H9 (cell line): ENCODE measurements at regions not wholly inside any gene's neighbourhood (a gene's known extent, or its start where the extent isn't known, plus 50 kb on each side); places are given as distances from the start of the nearest gene placed in this dataset.

Source experiments
- DNase-seq: peaks from one replicate; pipeline ENCODE4 v3.0.0-alpha.2; 2017
- H2AFZ ChIP-seq: one replicate; pipeline ENCODE4 v1.6.1; 2013; ENCODE audit warnings: mild to moderate bottlenecking, low read length, control low read depth, moderate library complexity
- H2AK5ac ChIP-seq: 2 replicates; pipeline ENCODE4 v1.6.1; 2013; ENCODE audit warnings: low read length, control low read depth, mixed read lengths; ENCODE audit not compliant: insufficient read length
- H2BK120ac ChIP-seq: one replicate; pipeline ENCODE4 v1.6.1; 2013; ENCODE audit warnings: low read depth, mild to moderate bottlenecking, low read length, control low read depth, inconsistent platforms; ENCODE audit not compliant: poor library complexity, severe bottlenecking
- H2BK12ac ChIP-seq: 2 replicates; pipeline ENCODE4 v1.6.1; 2013; ENCODE audit warnings: low read length, control low read depth, mixed read lengths, low read depth; ENCODE audit not compliant: insufficient read length
- H2BK15ac ChIP-seq: 2 replicates; pipeline ENCODE4 v1.6.1; 2013; ENCODE audit warnings: low read depth, low read length, control low read depth
- H2BK20ac ChIP-seq: one replicate; pipeline ENCODE4 v1.6.1; 2013; ENCODE audit warnings: low read depth, mild to moderate bottlenecking, low read length, control low read depth, inconsistent platforms; ENCODE audit not compliant: poor library complexity, severe bottlenecking
- H2BK5ac ChIP-seq: 2 replicates; pipeline ENCODE4 v1.6.1; 2013; ENCODE audit warnings: low read length, control low read depth, mixed read lengths; ENCODE audit not compliant: insufficient read length
- H3K14ac ChIP-seq: 2 replicates; pipeline ENCODE4 v1.6.1; 2013; ENCODE audit warnings: low read length, control low read depth; ENCODE audit not compliant: insufficient read depth
- H3K18ac ChIP-seq: 2 replicates; pipeline ENCODE4 v1.6.1; 2013; ENCODE audit warnings: low read depth, mild to moderate bottlenecking, mixed read lengths, low read length, control low read depth; ENCODE audit not compliant: insufficient read length
- H3K23ac ChIP-seq: 2 replicates; pipeline ENCODE4 v1.6.1; 2013; ENCODE audit warnings: low read length, control low read depth, mixed read lengths, low read depth; ENCODE audit not compliant: insufficient read length
- H3K23me2 ChIP-seq: 2 replicates; pipeline ENCODE4 v1.6.1; 2013; ENCODE audit warnings: low read depth, mild to moderate bottlenecking, mixed read lengths, low read length, control low read depth; ENCODE audit not compliant: insufficient read length, poor library complexity, severe bottlenecking
- H3K27ac ChIP-seq: 2 replicates; pipeline ENCODE4 v1.5.1; 2013; ENCODE audit warnings: low read length, control low read depth, mixed read lengths, low read depth; ENCODE audit not compliant: insufficient read length
- H3K27me3 ChIP-seq: 2 replicates; pipeline ENCODE4 v1.6.1; 2013; ENCODE audit warnings: low read length, control low read depth, inconsistent platforms; ENCODE audit not compliant: insufficient read depth
- H3K4ac ChIP-seq: 2 replicates; pipeline ENCODE4 v1.6.1; 2013; ENCODE audit warnings: low read depth, mild to moderate bottlenecking, control low read depth, inconsistent platforms, low read length, moderate library complexity
- H3K4me1 ChIP-seq: 2 replicates; pipeline ENCODE4 v1.6.1; 2013; ENCODE audit warnings: low read length, control low read depth, inconsistent platforms; ENCODE audit not compliant: insufficient read depth
- H3K4me2 ChIP-seq: 2 replicates; pipeline ENCODE4 v1.6.1; 2013; ENCODE audit warnings: low read length, control low read depth, mixed read lengths; ENCODE audit not compliant: insufficient read length, insufficient read depth
- H3K56ac ChIP-seq: 2 replicates; pipeline ENCODE4 v1.6.1; 2013; ENCODE audit warnings: low read depth, mild to moderate bottlenecking, mixed read lengths, low read length, control low read depth; ENCODE audit not compliant: insufficient read length
- H3K79me1 ChIP-seq: 2 replicates; pipeline ENCODE4 v1.6.1; 2013; ENCODE audit warnings: low read depth, mild to moderate bottlenecking, moderate library complexity, low read length, control low read depth, inconsistent platforms; ENCODE audit not compliant: insufficient read depth, poor library complexity, severe bottlenecking
- H3K79me2 ChIP-seq: 2 replicates; pipeline ENCODE4 v1.6.1; 2013; ENCODE audit warnings: low read length, control low read depth, inconsistent platforms; ENCODE audit not compliant: insufficient read depth
- H3K9ac ChIP-seq: 2 replicates; pipeline ENCODE4 v1.6.1; 2013; ENCODE audit warnings: low read length, control low read depth, mixed read lengths; ENCODE audit not compliant: insufficient read length; ENCODE audit errors: extremely low read depth
- H3K9me3 ChIP-seq: one replicate; pipeline ENCODE4 v1.6.1; 2013; ENCODE audit warnings: low read depth, low read length, inconsistent platforms; ENCODE audit not compliant: control insufficient read depth
- H3T11ph ChIP-seq: one replicate; pipeline ENCODE4 v1.6.1; 2013; ENCODE audit warnings: mild to moderate bottlenecking, low read length, control low read depth, inconsistent platforms
- H4K20me1 ChIP-seq: one replicate; pipeline ENCODE4 v1.6.1; 2013; ENCODE audit not compliant: control insufficient read depth, insufficient read length, insufficient read depth
- H4K5ac ChIP-seq: 2 replicates; pipeline ENCODE4 v1.6.1; 2013; ENCODE audit warnings: low read depth, mild to moderate bottlenecking, mixed read lengths, low read length, control low read depth; ENCODE audit not compliant: insufficient read length
- H4K8ac ChIP-seq: replicated peaks from 2 replicates; pipeline ENCODE4 v1.6.1; 2013; ENCODE audit warnings: low read length, control low read depth, mixed read lengths, low read depth; ENCODE audit not compliant: insufficient read length
- H4K91ac ChIP-seq: 2 replicates; pipeline ENCODE4 v1.6.1; 2013; ENCODE audit warnings: low read depth, mild to moderate bottlenecking, moderate library complexity, mixed read lengths, low read length, control low read depth; ENCODE audit not compliant: insufficient read length
- H3K27ac Mint-ChIP-seq, 3 experiments: 2 replicates in 2 of 3; 3 replicates in 1 of 3; pipeline ENCODE4 v1.8.0; 2020 to 2021; ENCODE audit warnings: mixed read lengths in 3 of 3, mild to moderate bottlenecking in 1 of 3, moderate library complexity in 1 of 3
- H3K27me3 Mint-ChIP-seq: 2 replicates; pipeline ENCODE4 v1.8.0; 2021; ENCODE audit warnings: low read depth, mild to moderate bottlenecking, moderate library complexity, mixed read lengths
- H3K36me3 Mint-ChIP-seq, 3 experiments: 2 replicates in 2 of 3; 3 replicates in 1 of 3; pipeline ENCODE4 v1.8.0; 2020 to 2021; ENCODE audit warnings: low read depth in 3 of 3, mixed read lengths in 3 of 3; ENCODE audit not compliant: insufficient read depth in 1 of 3
- H3K4me1 Mint-ChIP-seq, 2 experiments: 2 replicates each; pipeline ENCODE4 v1.8.0; 2020; ENCODE audit warnings: mixed read lengths in 2 of 2
- H3K4me3 Mint-ChIP-seq, 2 experiments: 2 replicates in 1 of 2; 3 replicates in 1 of 2; pipeline ENCODE4 v1.8.0; 2020 to 2021; ENCODE audit warnings: mild to moderate bottlenecking in 2 of 2, mixed read lengths in 2 of 2, moderate library complexity in 1 of 2
- H3K9me3 Mint-ChIP-seq, 2 experiments: 2 replicates in 1 of 2; 3 replicates in 1 of 2; pipeline ENCODE4 v1.8.0; 2020; ENCODE audit warnings: mild to moderate bottlenecking in 2 of 2, mixed read lengths in 2 of 2, moderate library complexity in 1 of 2
- WGBS: extraction: QIAGEN DNeasy Blood & Tissue Kit; methylation state at CpG from one replicate; pipeline ENCODE4 v1.1.7; 2013; ENCODE audit warnings: missing lambda C conversion rate, low lambda C conversion rate, mixed read lengths; ENCODE audit not compliant: insufficient read length; ENCODE audit errors: extremely low coverage; 5-methylcytosine and 5-hydroxymethylcytosine counted together
- TF ChIP-seq, protein P1 (sequence below): fragments of 200-600 bp; sonication (generic); conservative IDR thresholded peaks from 3 replicates; pipeline ENCODE4 v1.8.0; 2021; ENCODE audit warnings: antibody characterized with exemption, mild to moderate bottlenecking

DNA sequence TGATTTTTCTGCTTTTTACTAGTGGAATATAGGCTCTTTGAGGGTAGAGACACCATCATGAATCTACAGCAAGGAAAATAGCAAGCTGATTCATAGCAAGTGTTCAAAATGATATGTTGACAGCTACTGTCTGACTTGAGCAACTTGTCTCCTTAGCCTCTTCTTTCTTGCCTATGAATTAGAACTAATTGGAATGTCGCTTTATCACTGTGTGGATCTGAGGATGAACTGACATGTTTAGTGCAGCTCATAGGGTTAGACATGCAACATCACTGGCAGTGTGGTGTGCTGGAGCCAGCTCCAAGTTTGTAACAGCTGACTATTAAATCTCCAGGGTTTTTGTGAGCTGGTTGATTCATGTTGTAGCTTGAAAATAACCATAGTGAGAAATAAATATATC lies 1068.4 kb downstream of the PCDH18 start:
- H3K4me3 Mint-ChIP-seq, result no peak overlapping the region
- Histone ChIP-seq H3K18ac (no peak overlapping the region), H3K79me2 (no peaks in the 10 kb centered on the region)

More for the DNA sequence above, 1068.4 kb downstream of the PCDH18 start:
- Histone ChIP-seq H3K9ac (no peak overlapping the region), H4K5ac (no peak overlapping the region), H4K20me1 (no peaks in the 10 kb centered on the region), H3K9me3 (no peaks in the 10 kb centered on the region), H3K79me1 (no peaks in the 10 kb centered on the region), H2BK12ac (no peak overlapping the region), H3K4me2 (no peak overlapping the region), H3K27ac (no peak overlapping the region), H2BK15ac (no peak overlapping the region), H2AK5ac (no peak overlapping the region), H3K23ac (no peak overlapping the region), H2BK120ac (no peak overlapping the region), H3T11ph (no peak overlapping the region), H2AFZ (no peak overlapping the region), H3K4me1 (no peaks in the 10 kb centered on the region; the same call in 1 of the 2 replicates), H2BK5ac (no peak overlapping the region), H2BK20ac (no peak overlapping the region), H3K23me2 (no peaks in the 10 kb centered on the region), H3K14ac (no peak overlapping the region), H4K8ac (no peak overlapping the region), H3K4ac (no peak overlapping the region), H4K91ac (no peak overlapping the region), H3K56ac (no peak overlapping the region), H3K27me3 (no peaks in the 10 kb centered on the region)
- Mint-ChIP-seq H3K4me1 (no peaks in the 10 kb centered on the region), H3K9me3 (peaks cover 5% of the 10 kb centered on the region in 2 experiments; a peak in 4 of 5 replicates), H3K27me3 (no peaks in the 10 kb centered on the region), H3K36me3 (peaks cover 0 to 5% (median 0%) of the 10 kb centered on the region in 3 experiments; a peak in 2 of 7 replicates), H3K27ac (no peak overlapping the region)
- DNase-seq, result no peak
- no CpG with 5 or more reads among the region's 1 CpG for WGBS
- TF ChIP-seq, protein P1, sequence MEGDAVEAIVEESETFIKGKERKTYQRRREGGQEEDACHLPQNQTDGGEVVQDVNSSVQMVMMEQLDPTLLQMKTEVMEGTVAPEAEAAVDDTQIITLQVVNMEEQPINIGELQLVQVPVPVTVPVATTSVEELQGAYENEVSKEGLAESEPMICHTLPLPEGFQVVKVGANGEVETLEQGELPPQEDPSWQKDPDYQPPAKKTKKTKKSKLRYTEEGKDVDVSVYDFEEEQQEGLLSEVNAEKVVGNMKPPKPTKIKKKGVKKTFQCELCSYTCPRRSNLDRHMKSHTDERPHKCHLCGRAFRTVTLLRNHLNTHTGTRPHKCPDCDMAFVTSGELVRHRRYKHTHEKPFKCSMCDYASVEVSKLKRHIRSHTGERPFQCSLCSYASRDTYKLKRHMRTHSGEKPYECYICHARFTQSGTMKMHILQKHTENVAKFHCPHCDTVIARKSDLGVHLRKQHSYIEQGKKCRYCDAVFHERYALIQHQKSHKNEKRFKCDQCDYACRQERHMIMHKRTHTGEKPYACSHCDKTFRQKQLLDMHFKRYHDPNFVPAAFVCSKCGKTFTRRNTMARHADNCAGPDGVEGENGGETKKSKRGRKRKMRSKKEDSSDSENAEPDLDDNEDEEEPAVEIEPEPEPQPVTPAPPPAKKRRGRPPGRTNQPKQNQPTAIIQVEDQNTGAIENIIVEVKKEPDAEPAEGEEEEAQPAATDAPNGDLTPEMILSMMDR, result no peak
